Fibroblast of pulmonary artery (primary cell): ENCODE measurements at regions not wholly inside any gene's neighbourhood (a gene's known extent, or its start where the extent isn't known, plus 50 kb on each side); places are given as distances from the start of the nearest gene placed in this dataset.
A peak's percentile ranks its signal among the peaks of the same experiment; 100 is the strongest.

Experiments used
- DNase-seq: peaks from one replicate; pipeline ENCODE4 v3.0.0-alpha.2; 2010; ENCODE audit warnings: low read depth
- H3K4me3 ChIP-seq: replicated peaks from 2 replicates; pipeline ENCODE4 v1.5.1; 2011; ENCODE audit warnings: low read depth, mild to moderate bottlenecking, control low read depth, low read length, moderate library complexity
- CTCF ChIP-seq: IDR thresholded peaks from 2 replicates; pipeline ENCODE4 v1.5.1; 2011; ENCODE audit warnings: mild to moderate bottlenecking, control low read depth, low read length, inconsistent platforms; ENCODE audit errors: missing control alignments

GRCh38 chr7:81162771-81163525, 244.1 kb upstream of the SEMA3C start:
- no peak for TF ChIP-seq CTCF
- peak; percentile 27 for DNase-seq
- H3K4me3 ChIP-seq = no peak overlapping the region

- TF ChIP-seq CTCF = no peak
- no peak overlapping the region for H3K4me3 ChIP-seq
- no peak for DNase-seq
These were observed 243.4 kb upstream of the SEMA3C start for GRCh38 chr7:81162234-81162633.

GRCh38 chr7:81161451-81162075, 242.7 kb upstream of the SEMA3C start:
- peak; percentile 92 for DNase-seq
- no peak overlapping the region for H3K4me3 ChIP-seq
- no peak for TF ChIP-seq CTCF

GRCh38 chr7:81159402-81159801, 240.6 kb upstream of the SEMA3C start:
- H3K4me3 ChIP-seq = no peak overlapping the region
- TF ChIP-seq CTCF = no peak
- DNase-seq = no peak

GRCh38 chr7:81158189-81158588, 239.3 kb upstream of the SEMA3C start:
- TF ChIP-seq CTCF = no peak
- DNase-seq = no peak
- H3K4me3 ChIP-seq = no peak overlapping the region

- no peak for DNase-seq
- no peak overlapping the region for H3K4me3 ChIP-seq
- TF ChIP-seq CTCF = no peak
These were observed 237.0 kb upstream of the SEMA3C start for GRCh38 chr7:81155654-81156373.
